ENCODE measurements at regions not wholly inside any gene's neighbourhood (a gene's known extent, or its start where the extent isn't known, plus 50 kb on each side); places are given as distances from the start of the nearest gene placed in this dataset.

DNA sequence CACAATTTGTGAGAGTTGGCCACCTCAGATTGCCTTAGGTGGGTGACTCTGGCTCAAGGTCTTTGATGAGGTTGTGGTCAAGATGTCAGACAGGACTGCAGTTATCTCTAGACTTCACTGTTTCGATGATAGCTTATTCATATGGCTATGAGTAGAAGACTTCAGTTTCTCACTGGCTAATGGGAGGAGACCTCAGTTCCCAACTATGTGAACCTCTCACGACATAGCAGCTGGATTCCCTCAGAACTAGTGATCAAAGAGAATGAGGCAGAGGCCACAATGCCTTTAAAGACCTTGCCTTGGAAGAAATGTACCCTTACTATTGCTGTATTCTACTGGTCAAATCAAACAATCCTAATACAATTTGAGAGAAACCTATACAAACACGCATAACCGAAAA lies 607.5 kb upstream of the ROBO2 start:
- TF ChIP-seq SIN3A (IDR thresholded peaks at IDR 0.05; ENCODE audit: borderline replicate concordance, insufficient read depth, low read depth, low read length): no peak
- no peak for TF ChIP-seq CTCF (IDR thresholded peaks at IDR 0.05)
- TF ChIP-seq POLR2AphosphoS5 (IDR thresholded peaks at IDR 0.05; ENCODE audit: low read depth, low read length): no peak

Measured in Panc1 (cell line).